ENCODE measurements at regions not wholly inside any gene's neighbourhood (a gene's known extent, or its start where the extent isn't known, plus 50 kb on each side); places are given as distances from the start of the nearest gene placed in this dataset.
"Not testable (repeated sequence)": the region's sequence is repeated elsewhere in the genome, so short reads cannot be mapped to it uniquely, and the experiment has no call there.

GRCh38 chr7:46932306-46932675, 649.6 kb downstream of the TNS3 start:
- no peak for DNase-seq

DNA sequence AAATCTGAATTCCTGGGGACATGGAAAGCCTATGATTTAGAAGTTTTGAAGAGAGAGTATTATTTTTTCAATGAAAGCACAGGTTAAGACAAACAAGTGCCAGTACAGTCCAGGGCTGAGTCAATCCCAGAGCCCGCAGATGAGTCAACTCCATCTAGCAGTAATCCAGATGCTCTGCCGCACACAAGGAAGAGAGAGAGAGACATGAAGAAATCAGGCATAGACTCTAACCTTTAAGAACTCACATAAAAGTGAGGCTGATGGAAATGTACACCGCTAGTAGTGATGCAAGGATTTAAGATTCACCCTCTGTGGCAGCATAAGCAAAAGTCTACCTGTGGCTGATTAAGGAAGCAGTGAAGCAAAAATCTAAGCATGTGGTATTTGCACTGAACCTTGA, 651.5 kb downstream of the TNS3 start:
- no peak for DNase-seq

- DNase-seq: no peak
These were observed 652.6 kb downstream of the TNS3 start for GRCh38 chr7:46929359-46929758.

DNA sequence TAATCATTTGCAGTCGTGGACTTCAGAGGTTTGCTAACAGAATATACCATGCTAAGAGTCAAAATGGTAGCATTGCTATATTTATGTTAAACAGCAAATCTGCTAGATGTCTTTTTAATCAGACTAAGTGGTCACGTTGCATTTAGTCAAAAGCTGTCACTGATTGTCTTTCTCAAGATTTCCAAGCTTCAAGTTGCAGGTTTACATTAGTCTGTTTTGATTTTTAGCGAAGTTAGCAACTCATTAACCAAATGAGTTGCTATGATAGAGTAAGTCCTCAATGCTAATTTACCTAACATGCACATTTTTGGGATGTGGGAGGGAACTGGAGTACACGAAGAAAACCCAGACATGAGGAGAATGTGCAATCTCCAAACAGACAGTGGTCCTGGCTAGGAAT, 653.2 kb downstream of the TNS3 start:
- DNase-seq: no peak

- no peak for DNase-seq
These were observed 654.6 kb downstream of the TNS3 start for GRCh38 chr7:46927131-46927810.

- no peak for DNase-seq
These were observed 665.3 kb downstream of the TNS3 start for GRCh38 chr7:46916581-46916980.

DNA sequence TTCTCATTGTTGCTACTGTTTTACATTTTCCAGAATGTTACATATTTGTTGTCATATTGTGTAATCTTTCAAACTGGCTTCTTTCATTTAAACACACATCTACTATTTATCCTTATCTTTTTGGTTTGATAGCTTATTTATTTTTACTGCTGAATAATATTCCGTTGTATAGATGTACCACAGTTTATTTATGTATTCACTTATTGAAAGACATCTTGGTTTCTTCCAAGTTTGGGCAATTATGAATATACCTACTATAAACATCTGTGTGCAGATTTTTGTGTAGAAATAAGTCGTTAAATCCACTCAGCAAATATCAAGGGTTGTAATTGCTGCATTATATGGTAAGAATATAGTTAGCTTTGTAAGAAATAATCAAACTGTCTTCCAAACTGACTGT, 669.2 kb downstream of the TNS3 start:
- no peak for DNase-seq

DNA sequence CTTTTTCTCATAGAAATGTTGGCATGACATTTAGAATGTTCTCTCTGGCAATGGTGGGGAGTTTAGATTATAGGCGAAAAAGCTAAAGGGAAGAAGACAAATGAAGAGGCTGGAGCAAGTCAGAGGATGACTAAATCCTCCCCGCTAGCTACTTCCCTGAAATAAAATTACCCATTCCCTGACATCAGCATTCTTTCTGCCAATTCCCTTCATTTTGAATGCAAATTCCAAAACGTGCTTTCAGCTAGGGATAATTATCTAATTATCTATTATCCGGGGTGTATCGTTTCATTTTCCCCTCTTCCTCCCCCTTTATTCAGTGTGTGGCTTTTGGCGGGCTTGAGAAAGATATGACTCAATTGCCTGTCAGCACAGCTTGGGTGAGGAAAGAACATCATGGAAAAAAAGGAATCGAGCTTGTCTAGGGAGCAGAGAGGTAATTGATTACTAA, 672.3 kb downstream of the TNS3 start:
- DNase-seq: no peak

DNA sequence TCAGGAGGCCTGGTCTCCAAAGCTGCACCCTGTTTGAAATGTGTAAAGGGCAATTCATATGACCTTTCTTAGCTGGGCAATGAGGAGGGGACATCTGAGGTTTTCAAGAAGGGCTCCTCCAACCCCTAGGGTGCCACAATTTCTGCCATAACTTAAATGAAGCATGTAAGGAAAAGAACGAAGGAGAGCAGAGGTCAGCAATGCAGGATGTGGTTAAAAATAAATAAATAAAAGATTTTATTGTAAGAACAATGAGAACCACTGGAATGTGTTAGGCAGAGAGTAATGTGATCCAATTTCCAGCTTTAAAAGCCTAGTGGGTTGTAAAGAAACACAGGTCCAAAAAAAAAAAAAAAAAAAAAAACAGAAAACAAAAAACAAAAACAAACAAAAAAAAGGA, 673.1 kb downstream of the TNS3 start:
- DNase-seq: no peak

DNA sequence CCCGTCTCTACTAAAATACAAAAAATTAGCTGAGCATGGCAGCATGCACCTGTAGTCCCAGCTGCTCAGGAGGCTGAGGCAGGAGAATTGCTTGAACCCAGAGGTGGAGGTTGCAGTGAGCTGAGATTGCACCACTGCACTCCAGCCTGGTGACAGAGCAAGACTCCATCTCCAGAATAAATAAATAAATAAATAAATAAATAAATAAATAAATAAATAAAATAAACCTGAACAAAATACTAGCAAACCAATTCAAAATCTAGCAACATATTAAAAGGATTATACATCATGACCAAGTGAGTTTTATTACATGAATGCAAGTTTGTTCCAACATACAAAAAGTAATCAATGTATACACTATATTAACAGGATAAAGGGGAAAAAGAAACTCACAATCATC, 677.4 kb downstream of the TNS3 start:
- not testable (repeated sequence) for DNase-seq

DNA sequence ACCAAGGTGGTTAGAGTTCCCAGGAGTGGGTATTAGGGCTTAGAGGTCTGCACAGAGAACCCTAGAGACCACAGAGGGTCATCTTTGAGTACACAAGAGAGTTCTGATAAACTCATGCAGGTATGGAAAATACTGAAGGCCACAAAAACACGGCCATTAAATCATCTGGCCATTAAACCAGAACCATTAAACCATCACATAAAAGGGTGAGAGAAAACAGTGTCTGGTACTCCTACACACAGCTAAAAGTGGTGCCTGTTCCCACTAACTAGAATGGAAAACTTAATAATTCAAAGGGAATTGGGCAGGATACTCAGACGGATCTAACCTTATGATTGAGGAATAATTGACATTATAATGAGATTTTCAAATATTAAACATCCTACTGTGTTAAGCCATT, 679.4 kb downstream of the TNS3 start:
- no peak for DNase-seq

DNA sequence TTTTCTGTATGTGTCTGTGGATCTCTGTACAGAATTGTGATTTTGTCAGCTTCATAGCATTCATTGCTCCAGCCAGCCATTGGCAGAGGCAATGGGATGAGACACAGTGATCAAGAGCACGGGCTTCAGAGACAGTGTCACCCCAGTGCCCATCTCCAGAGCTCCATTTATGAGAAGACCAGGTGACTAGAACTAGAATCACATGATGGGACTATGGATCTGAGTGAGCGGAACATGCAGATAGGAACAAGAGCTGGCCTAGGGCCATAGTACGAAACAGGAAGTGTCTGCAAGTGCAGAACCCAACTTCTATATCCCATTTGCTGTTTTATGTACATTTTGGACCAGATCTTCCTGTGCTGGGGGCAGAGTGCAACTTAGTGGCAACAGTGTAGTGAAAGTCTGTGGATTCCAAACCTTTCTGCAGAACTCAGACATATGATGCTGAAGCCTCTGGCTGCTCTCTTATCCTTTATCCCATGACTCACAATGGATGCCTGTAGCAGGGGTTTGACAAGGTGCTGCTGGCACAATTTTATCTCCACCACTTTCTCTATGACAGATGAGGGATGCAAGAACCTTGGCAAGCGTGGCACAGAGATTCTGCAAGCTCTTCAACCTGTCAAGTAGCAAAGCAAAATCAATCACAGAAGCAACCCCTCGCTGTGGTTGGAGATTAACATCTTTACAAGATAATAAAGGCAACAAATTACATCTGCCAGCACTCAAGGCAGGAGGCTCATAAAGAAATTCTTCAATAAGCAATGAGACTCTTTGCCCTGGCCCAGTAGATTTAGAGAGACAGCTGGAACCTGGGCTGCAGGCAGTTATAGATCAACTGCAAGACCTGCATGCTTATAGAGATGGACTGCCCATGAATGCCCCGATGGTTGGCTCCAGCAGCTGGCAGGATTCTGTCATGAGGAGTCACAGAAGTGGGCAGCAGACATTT, 681.3 kb downstream of the TNS3 start:
- no peak for DNase-seq

- DNase-seq: no peak
These were observed 684.5 kb downstream of the TNS3 start for GRCh38 chr7:46897381-46897780.

DNA sequence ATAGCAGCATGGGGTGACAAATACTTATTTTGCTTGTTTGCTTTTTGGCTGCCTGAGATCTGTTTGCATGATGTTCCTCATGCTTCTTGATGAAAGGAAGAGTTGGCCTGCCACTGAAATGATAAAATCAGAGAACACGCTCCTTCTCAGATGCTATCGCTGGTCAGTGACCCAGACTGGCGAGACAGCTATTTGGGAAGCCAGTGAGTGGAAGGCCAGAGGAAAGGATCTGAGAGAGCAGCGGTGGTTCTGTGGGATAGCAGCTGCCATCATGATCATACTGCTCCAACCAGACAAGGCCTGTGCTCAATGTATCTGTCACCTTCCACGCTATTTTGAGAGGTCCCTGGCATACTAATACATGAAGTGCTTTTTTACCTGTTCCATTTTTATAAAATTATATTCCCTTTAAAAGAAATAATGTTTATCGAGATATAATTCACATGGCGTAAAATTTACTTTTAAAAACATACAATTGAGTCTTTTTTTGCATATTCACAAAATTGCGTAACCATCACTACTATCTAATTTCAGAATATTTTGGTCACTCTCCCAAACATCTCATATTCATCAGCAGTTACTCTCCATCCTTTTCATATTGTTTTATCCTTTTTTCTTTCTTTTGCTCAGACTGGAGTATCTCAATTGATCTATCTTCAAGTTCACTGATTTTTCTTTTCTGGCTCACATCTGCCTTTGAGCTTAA, 695.1 kb downstream of the TNS3 start:
- no peak for DNase-seq

DNA sequence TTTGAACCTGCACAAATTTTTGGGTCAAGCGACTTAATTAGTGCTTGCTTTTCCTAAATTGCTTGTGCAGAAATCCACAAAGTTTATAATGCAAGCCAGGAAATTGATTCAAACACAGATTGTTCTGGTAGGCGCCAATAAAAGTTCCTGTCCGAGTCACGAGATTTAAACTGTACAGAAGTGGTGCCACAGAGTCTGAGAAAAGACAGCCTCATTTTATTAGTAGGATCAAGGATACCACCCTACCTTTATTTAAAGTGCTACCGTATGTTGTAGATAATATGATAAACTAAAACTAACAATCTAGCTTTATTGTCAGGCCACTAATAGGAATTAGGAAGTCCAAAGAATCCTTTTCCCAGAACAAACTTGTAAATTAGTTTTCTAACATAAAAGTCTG, 696.7 kb downstream of the TNS3 start:
- no peak for DNase-seq

GRCh38 chr7:46881507-46882127, 700.3 kb downstream of the TNS3 start:
- DNase-seq: no peak

DNA sequence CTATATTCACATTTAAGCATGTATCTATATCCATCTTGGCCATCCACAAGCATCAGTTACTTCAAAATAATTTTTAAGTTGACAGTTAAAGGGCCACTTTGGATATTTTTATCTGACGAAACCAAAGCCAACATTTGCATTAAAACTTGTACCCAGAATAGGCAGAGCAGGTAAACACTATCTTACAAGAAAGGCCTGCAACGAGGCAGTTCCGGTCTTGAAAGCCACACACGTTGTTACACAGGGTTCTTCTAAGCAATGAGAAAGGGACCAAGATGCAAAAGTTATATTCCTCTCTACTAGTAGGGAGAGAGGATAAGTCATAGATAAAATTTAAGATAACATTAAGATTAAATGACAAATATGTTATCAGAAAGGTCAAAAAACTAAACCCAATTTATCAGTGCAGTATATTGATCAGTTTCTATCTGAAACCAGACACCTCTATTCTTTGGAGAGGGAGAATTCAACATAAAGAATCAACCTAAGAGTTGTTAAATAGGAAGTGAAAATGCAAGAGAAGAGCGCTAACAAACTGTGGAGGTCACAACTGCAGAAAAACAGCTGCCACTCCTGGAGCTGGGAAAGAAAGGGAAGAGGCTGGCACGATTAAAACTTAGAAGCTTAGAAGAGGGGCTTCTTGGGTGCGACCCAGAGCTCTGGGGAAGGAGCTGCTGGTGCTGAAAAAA, 701.3 kb downstream of the TNS3 start:
- no peak for DNase-seq

GRCh38 chr7:46879783-46880182, 702.1 kb downstream of the TNS3 start:
- no peak for DNase-seq

DNA sequence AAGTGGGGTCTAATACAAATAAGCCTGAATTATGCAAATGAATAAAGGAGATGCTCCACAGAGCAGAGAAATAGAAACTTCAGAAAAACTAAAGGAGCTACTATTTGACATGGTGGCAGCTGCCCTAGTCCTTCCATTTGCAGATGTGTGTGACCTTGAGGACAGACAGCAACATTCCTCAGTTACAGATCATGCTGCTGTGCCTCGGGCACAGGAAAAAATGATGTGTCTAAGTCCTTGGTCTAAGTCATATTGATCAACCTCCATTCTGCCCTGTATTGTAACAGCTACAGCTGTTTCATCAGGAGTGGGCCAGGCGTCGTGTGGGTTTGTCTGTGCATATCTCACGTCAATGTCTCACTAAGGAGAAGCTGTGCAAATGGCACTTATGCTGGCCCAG, 710.4 kb downstream of the TNS3 start:
- no peak for DNase-seq

DNA sequence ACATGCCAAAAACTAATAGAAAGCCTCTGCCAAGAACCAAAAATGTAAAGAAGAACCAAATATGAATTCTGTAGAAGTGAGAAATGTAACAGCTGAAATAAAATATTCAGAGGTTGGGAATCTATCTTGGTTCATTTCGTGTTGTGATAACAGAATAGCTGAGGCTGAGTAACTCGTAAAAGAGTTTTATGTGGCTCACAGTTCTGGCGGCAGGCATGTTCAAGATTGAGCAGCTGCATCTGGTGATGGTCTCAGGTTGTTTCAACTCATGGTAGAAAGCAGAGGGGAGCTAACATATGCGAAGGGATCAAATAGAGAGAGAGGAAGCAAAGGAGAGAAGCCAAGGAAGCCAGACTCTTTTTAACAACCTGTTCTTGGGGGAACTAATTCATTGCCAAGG, 717.2 kb downstream of the TNS3 start:
- DNase-seq: no peak

DNA sequence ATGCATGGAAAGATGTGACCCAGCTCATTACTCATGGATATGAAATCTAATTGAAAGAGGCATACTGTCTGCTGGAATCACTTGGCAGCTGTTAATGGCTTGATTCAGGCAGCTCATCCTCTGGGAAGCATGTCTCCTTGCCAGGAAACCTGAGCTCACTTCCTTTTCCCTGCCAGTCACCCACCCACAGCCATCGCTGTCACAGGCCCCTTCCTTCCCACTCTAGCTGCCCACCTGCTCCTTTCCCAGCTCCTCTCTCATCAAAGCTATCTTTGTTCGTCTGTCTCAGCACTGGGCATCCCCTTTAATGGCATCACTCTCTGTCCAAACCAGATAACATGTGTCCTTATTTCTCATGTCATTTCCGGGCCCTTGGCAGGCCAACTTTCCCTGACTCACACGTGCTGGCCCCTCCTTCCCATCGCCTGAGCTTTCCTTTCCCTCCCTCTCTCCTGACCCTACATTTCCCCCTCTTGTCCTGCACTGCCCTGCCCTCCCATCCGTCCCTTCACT, 721.9 kb downstream of the TNS3 start:
- DNase-seq: no peak

- DNase-seq: no peak
These were observed 726.1 kb downstream of the TNS3 start for GRCh38 chr7:46855851-46856250.
